CD14-positive monocyte (primary cell): ENCODE measurements at regions not wholly inside any gene's neighbourhood (a gene's known extent, or its start where the extent isn't known, plus 50 kb on each side); places are given as distances from the start of the nearest gene placed in this dataset.

Experiments used
- DNase-seq, 3 donors: peaks; one replicate each; pipeline ENCODE4 v3.0.0-alpha.2; 2011 to 2022
- H2AFZ ChIP-seq: 2 replicates; pipeline ENCODE4 v1.6.0; 2012; ENCODE audit warnings: mild to moderate bottlenecking, low read depth, low read length, inconsistent platforms; ENCODE audit not compliant: insufficient read depth, poor library complexity, severe bottlenecking
- H3K27ac ChIP-seq, 2 donors: 1 replicate in 1 of 2; 2 replicates in 1 of 2; pipeline ENCODE4 v1.5.1; 2012 to 2013; ENCODE audit warnings: low read length in 2 of 2, control low read depth in 1 of 2, inconsistent platforms in 1 of 2, low read depth in 1 of 2, mild to moderate bottlenecking in 1 of 2
- H3K27me3 ChIP-seq, 2 donors: one replicate each; pipeline versions ENCODE4 v1.6.0 to v1.6.1; 2011 to 2013; ENCODE audit warnings: low read length in 2 of 2; ENCODE audit not compliant: control insufficient read depth in 2 of 2, insufficient read depth in 2 of 2
- H3K36me3 ChIP-seq, 2 donors: replicated peaks in 1 of 2; 1 replicate in 1 of 2; 2 replicates in 1 of 2; pipeline versions ENCODE4 v1.5.1 to v1.6.1; 2012 to 2013; ENCODE audit warnings: low read length in 2 of 2, control low read depth in 1 of 2, inconsistent platforms in 1 of 2, mild to moderate bottlenecking in 1 of 2; ENCODE audit not compliant: insufficient read depth in 2 of 2, control insufficient read depth in 1 of 2
- H3K4me1 ChIP-seq, 2 donors: 1 replicate in 1 of 2; 2 replicates in 1 of 2; pipeline versions ENCODE4 v1.5.1 to v1.6.1; 2012 to 2013; ENCODE audit warnings: low read length in 2 of 2, control low read depth in 1 of 2, inconsistent platforms in 1 of 2, mild to moderate bottlenecking in 1 of 2, moderate library complexity in 1 of 2; ENCODE audit not compliant: insufficient read depth in 2 of 2, control insufficient read depth in 1 of 2
- H3K4me2 ChIP-seq: replicated peaks from 2 replicates; pipeline ENCODE3; 2012; ENCODE audit warnings: low read length, moderate library complexity, mild to moderate bottlenecking; ENCODE audit not compliant: poor library complexity, severe bottlenecking; ENCODE audit errors: extremely low read depth
- H3K4me3 ChIP-seq, 3 experiments: fragments of 200-600 bp in 1 of 3; sonication (generic) in 1 of 3; replicated peaks in 1 of 3; 1 replicate in 2 of 3; 2 replicates in 1 of 3; pipeline ENCODE4 v1.5.1; 2011 to 2013; ENCODE audit warnings: low read length in 3 of 3, mild to moderate bottlenecking in 3 of 3, control low read depth in 2 of 3, low read depth in 2 of 3, inconsistent platforms in 1 of 3, moderate library complexity in 1 of 3
- H3K79me2 ChIP-seq: 2 replicates; pipeline ENCODE4 v1.6.0; 2012; ENCODE audit warnings: mild to moderate bottlenecking, control low read depth, inconsistent platforms, low read length, moderate library complexity; ENCODE audit not compliant: insufficient read depth
- H3K9ac ChIP-seq: 2 replicates; pipeline ENCODE4 v1.6.0; 2017; ENCODE audit warnings: low read length, mild to moderate bottlenecking; ENCODE audit not compliant: insufficient read depth, poor library complexity, severe bottlenecking
- H3K9me3 ChIP-seq, 2 donors: replicated peaks in 1 of 2; 1 replicate in 1 of 2; 2 replicates in 1 of 2; pipeline versions ENCODE4 v1.5.1 to v1.6.1; 2012 to 2013; ENCODE audit warnings: low read length in 2 of 2, control low read depth in 1 of 2; ENCODE audit not compliant: control insufficient read depth in 1 of 2, insufficient read depth in 1 of 2
- H4K20me1 ChIP-seq: 2 replicates; pipeline ENCODE4 v1.6.0; 2012; ENCODE audit warnings: mild to moderate bottlenecking, low read length, control low read depth, moderate library complexity; ENCODE audit not compliant: insufficient read depth
- H3K27ac Mint-ChIP-seq, 7 donors: one replicate each; pipeline ENCODE4 v1.8.0; 2020; ENCODE audit warnings: mild to moderate bottlenecking in 7 of 7, mixed read lengths in 7 of 7, moderate library complexity in 6 of 7, inconsistent platforms in 2 of 7
- H3K27me3 Mint-ChIP-seq, 3 donors: one replicate each; pipeline ENCODE4 v1.8.0; 2021 to 2022; ENCODE audit warnings: low read depth in 3 of 3, mild to moderate bottlenecking in 3 of 3, mixed read lengths in 3 of 3, moderate library complexity in 3 of 3, inconsistent platforms in 1 of 3
- H3K36me3 Mint-ChIP-seq, 2 donors: one replicate each; pipeline ENCODE4 v1.8.0; 2020; ENCODE audit warnings: mixed read lengths in 2 of 2, inconsistent platforms in 1 of 2, mild to moderate bottlenecking in 1 of 2
- H3K4me1 Mint-ChIP-seq: one replicate; pipeline ENCODE4 v1.8.0; 2020; ENCODE audit warnings: mild to moderate bottlenecking, mixed read lengths
- H3K4me3 Mint-ChIP-seq, 2 donors: one replicate each; pipeline ENCODE4 v1.8.0; 2020; ENCODE audit warnings: mild to moderate bottlenecking in 2 of 2, mixed read lengths in 2 of 2, moderate library complexity in 1 of 2
- H3K9me3 Mint-ChIP-seq, 7 donors: one replicate each; pipeline ENCODE4 v1.8.0; 2020 to 2022; ENCODE audit warnings: mixed read lengths in 7 of 7, mild to moderate bottlenecking in 6 of 7, moderate library complexity in 6 of 7, inconsistent platforms in 2 of 7
- CTCF ChIP-seq: fragments of 200-600 bp; IDR thresholded peaks from one replicate; pipeline ENCODE4 v1.8.0; 2022; ENCODE audit warnings: antibody characterized with exemption, mild to moderate bottlenecking
- WGBS: methylation state at CpG from one replicate; pipeline ENCODE4 v1.1.5; 2013; ENCODE audit warnings: missing lambda C conversion rate; ENCODE audit not compliant: insufficient coverage; 5-methylcytosine and 5-hydroxymethylcytosine counted together
- intact Hi-C, 2 donors: fragments of 100-400 bp; cut with micrococcal nuclease; formaldehyde crosslinking; loops; one replicate each; pipeline versions ENCODE4 v1.15.0 to v1.15.1; 2023

DNA sequence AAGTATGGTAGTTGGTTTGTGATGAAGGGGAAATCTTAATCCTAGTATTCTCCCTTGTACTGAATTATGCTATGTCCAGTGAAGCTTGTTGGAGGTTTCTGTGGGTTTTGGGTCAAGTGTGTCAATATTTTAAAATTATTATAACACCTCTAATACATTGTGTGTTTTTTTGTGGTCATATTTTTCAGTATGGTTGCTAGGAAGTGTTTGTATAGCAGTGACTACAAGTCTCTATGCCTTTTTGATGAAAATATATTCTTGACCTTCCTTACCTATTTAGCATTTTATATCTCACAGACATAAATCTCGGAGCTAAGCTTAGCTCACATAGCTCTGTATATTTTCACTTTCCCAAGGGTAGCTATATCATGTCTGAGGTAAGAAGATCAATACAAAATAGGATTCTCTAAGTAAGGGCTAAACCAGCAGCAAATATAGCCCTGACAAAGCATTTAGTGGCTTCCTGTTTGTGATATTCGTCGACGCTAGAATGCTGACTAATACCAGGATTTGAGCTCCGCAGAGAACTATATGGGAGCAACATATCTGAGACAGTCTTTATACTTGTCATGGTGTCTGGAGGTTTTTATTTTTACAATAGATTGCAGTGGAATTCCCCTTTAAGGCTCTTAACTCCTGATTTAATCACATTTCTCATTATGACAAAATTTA is 82.3 kb downstream of the MACIR start:
- Histone ChIP-seq H3K36me3 (no peaks in the 10 kb centered on the region), H3K4me1 (no peaks in the 10 kb centered on the region), H3K4me2 (no peak overlapping the region), H3K27ac (no peak overlapping the region), H3K4me3 (no peak overlapping the region), H4K20me1 (no peaks in the 10 kb centered on the region), H3K9me3 (no peaks in the 10 kb centered on the region), H3K27me3 (no peaks in the 10 kb centered on the region), H3K79me2 (no peaks in the 10 kb centered on the region), H2AFZ (no peak overlapping the region), H3K9ac (no peak overlapping the region)
- Mint-ChIP-seq H3K9me3 (peaks cover 0 to 3% (median 0%) of the 10 kb centered on the region in 7 donors), H3K27me3 (no peaks in the 10 kb centered on the region), H3K4me3 (no peak overlapping the region), H3K27ac (no peak overlapping the region), H3K36me3 (no peaks in the 10 kb centered on the region), H3K4me1 (no peaks in the 10 kb centered on the region)
- DNase-seq: no peak
- WGBS: no CpG with 5 or more reads among the region's 5 CpGs
- TF ChIP-seq CTCF: no peak
- intact Hi-C loops: no loop called here

DNA sequence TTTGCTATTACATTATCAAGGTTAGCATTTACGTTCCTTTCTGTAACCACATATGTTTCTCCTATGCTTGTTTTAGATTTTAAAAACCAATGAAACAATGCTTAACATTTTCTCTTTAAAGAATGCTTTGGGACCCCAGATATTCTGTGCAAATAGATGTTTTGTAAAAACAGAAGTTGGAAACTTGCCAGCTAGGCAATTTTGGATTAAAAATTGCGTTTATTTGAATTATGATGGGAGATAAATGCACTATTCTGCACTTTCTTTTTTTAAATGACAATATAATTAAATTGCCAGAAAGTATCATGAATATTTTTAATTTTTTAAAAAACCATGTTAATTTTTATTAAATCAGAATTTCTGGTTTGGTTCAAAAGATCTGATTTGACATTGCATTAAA is 81.6 kb downstream of the MACIR start:
- Histone ChIP-seq H3K27ac (no peak overlapping the region), H3K27me3 (no peaks in the 10 kb centered on the region), H2AFZ (no peak overlapping the region), H3K4me2 (no peak overlapping the region), H3K9me3 (no peaks in the 10 kb centered on the region), H3K79me2 (no peaks in the 10 kb centered on the region), H3K9ac (no peak overlapping the region), H3K4me1 (no peaks in the 10 kb centered on the region), H3K4me3 (no peak overlapping the region), H3K36me3 (no peaks in the 10 kb centered on the region), H4K20me1 (no peaks in the 10 kb centered on the region)
- no peak for DNase-seq
- Mint-ChIP-seq H3K4me1 (no peaks in the 10 kb centered on the region), H3K4me3 (no peak overlapping the region), H3K9me3 (peaks cover 0 to 3% (median 0%) of the 10 kb centered on the region in 7 donors), H3K36me3 (no peaks in the 10 kb centered on the region), H3K27me3 (no peaks in the 10 kb centered on the region), H3K27ac (no peak overlapping the region)
- no CpG with 5 or more reads among the region's 2 CpGs for WGBS
- TF ChIP-seq CTCF: no peak
- intact Hi-C loops: no loop called here
